A549 (cell line): ENCODE measurements at regions not wholly inside any gene's neighbourhood (a gene's known extent, or its start where the extent isn't known, plus 50 kb on each side); places are given as distances from the start of the nearest gene placed in this dataset.

ENCODE experiments used
- ATAC-seq, 2 experiments: fragments of 200-7000 bp in 1 of 2; fragments of >200 bp in 1 of 2; cut with Nextera tagmentation in 1 of 2; cut with Tn5 transposase in 1 of 2; 3 replicates each; pipeline versions ENCODE4 v1.8.0 to v1.9.1; 2018 to 2020; ENCODE audit warnings: mild to moderate bottlenecking in 1 of 2, moderate library complexity in 1 of 2
- CTCF ChIA-PET: fragments of 300-600 bp; sonication (Branson Sonifier 250); formaldehyde crosslinking; extraction: SDS; loops from one replicate; lab custom pipeline; 2021; ENCODE audit warnings: antibody characterized with exemption, inconsistent platforms; lab: Yijun Ruan, JAX
- POLR2A ChIA-PET: fragments of 350-600 bp; formaldehyde crosslinking; extraction: SDS; loops from one replicate; lab custom pipeline; 2021; ENCODE audit warnings: antibody characterized with exemption, inconsistent platforms; lab: Yijun Ruan, JAX
- DNase-seq, 2 experiments: peaks; one replicate each; pipeline versions ENCODE4 v3.0.0 to v3.0.0-alpha.2; 2011 to 2016; ENCODE audit warnings: low read depth in 1 of 2, low spot score in 1 of 2
- FAIRE-seq: peaks from 2 replicates; lab custom pipeline; 2011; peaks lifted over from hg19 to GRCh38; lab: Jason Lieb, UNC
- H3K27ac ChIP-seq, 2 experiments: fragments of >200 bp; sonication (Bioruptor Twin); formaldehyde crosslinking; 3 replicates each; pipeline ENCODE4 v1.5.1; 2016 to 2017
- H3K4me1 ChIP-seq: fragments of >200 bp; sonication (Bioruptor Twin); formaldehyde crosslinking; 3 replicates; pipeline ENCODE4 v1.6.1; 2016
- H3K4me2 ChIP-seq: fragments of >200 bp; sonication (Bioruptor Twin); formaldehyde crosslinking; 3 replicates; pipeline ENCODE4 v1.6.1; 2016
- H3K4me3 ChIP-seq: fragments of >200 bp; sonication (Bioruptor Twin); formaldehyde crosslinking; 3 replicates; pipeline ENCODE4 v1.5.1; 2016
- H3K9me3 ChIP-seq: fragments of >200 bp; sonication (Bioruptor Twin); formaldehyde crosslinking; 3 replicates; pipeline ENCODE4 v1.6.1; 2016
- BHLHE40 ChIP-seq: IDR thresholded peaks from 2 replicates; pipeline ENCODE4 v1.6.1; 2012; ENCODE audit warnings: low read depth, low read length, inconsistent platforms
- CBX8 ChIP-seq: fragments of 200-600 bp; sonication (generic); IDR thresholded peaks from 2 replicates; pipeline ENCODE4 v1.6.1; 2016
- CTCF ChIP-seq: fragments of >200 bp; sonication (Bioruptor Twin); formaldehyde crosslinking; IDR thresholded peaks from 3 replicates; pipeline ENCODE4 v1.5.1; 2016
- EP300 ChIP-seq, 2 experiments: fragments of >200 bp; sonication (Bioruptor Twin); formaldehyde crosslinking; IDR thresholded peaks; 2 replicates in 1 of 2; 3 replicates in 1 of 2; pipeline ENCODE4 v1.6.1; 2016 to 2017
- FOSB ChIP-seq: fragments of 250-450 bp; sonication (Bioruptor Pico); IDR thresholded peaks from 2 replicates; pipeline ENCODE4 v1.5.0; 2020; ENCODE audit warnings: mild to moderate bottlenecking, moderate library complexity
- GATA3 ChIP-seq: IDR thresholded peaks from 2 replicates; pipeline ENCODE4 v1.6.1; 2012; ENCODE audit warnings: borderline replicate concordance
- HMGXB4 ChIP-seq: fragments of 250-450 bp; sonication (Bioruptor Pico); IDR thresholded peaks from 2 replicates; pipeline ENCODE4 v1.5.0; 2021; ENCODE audit warnings: mild to moderate bottlenecking, moderate library complexity, borderline replicate concordance
- HOXB13 ChIP-seq: fragments of 250-450 bp; sonication (Bioruptor Pico); IDR thresholded peaks from 2 replicates; pipeline ENCODE4 v1.5.0; 2020; ENCODE audit warnings: low read depth, mild to moderate bottlenecking, moderate library complexity
- JUNB ChIP-seq: fragments of >200 bp; sonication (Bioruptor Twin); formaldehyde crosslinking; IDR thresholded peaks from 2 replicates; pipeline ENCODE4 v1.6.1; 2016
- MYC ChIP-seq: IDR thresholded peaks from 2 replicates; pipeline ENCODE4 v1.6.1; 2012; ENCODE audit warnings: mild to moderate bottlenecking, inconsistent platforms, low read length, improper control_type of control experiment, borderline replicate concordance
- NPAS2 ChIP-seq: fragments of 250-450 bp; sonication (Bioruptor Pico); IDR thresholded peaks from 2 replicates; pipeline ENCODE4 v1.8.0; 2022; ENCODE audit warnings: mild to moderate bottlenecking, moderate library complexity, borderline replicate concordance
- NR3C1 ChIP-seq: fragments of >200 bp; sonication (Bioruptor Twin); formaldehyde crosslinking; IDR thresholded peaks from 3 replicates; pipeline ENCODE4 v1.6.1; 2017
- RAD21 ChIP-seq, 2 experiments: fragments of >200 bp in 1 of 2; sonication (Bioruptor Twin) in 1 of 2; formaldehyde crosslinking in 1 of 2; IDR thresholded peaks in 1 of 2; conservative IDR thresholded peaks in 1 of 2; 2 replicates in 1 of 2; 3 replicates in 1 of 2; pipeline ENCODE4 v1.6.1; 2012 to 2018; ENCODE audit warnings: inconsistent platforms in 1 of 2
- RFX5 ChIP-seq: fragments of 450-650 bp; IDR thresholded peaks from 2 replicates; pipeline ENCODE4 v1.7.1; 2014; ENCODE audit warnings: antibody characterized with exemption, mild to moderate bottlenecking, moderate library complexity
- SREBF2 ChIP-seq: fragments of 450-650 bp; IDR thresholded peaks from 2 replicates; pipeline ENCODE4 v1.6.1; 2014; ENCODE audit warnings: mild to moderate bottlenecking, moderate library complexity
- TFCP2L1 ChIP-seq: fragments of 250-450 bp; sonication (Bioruptor Pico); IDR thresholded peaks from 2 replicates; pipeline ENCODE4 v1.5.0; 2021; ENCODE audit warnings: mild to moderate bottlenecking
- ZFP36 ChIP-seq: fragments of 450-650 bp; IDR thresholded peaks from 2 replicates; pipeline ENCODE4 v1.6.1; 2014; ENCODE audit warnings: borderline replicate concordance; ENCODE audit not compliant: partially characterized antibody
- ZSCAN20 ChIP-seq: fragments of 250-450 bp; sonication (Bioruptor Pico); IDR thresholded peaks from 2 replicates; pipeline ENCODE4 v1.8.0; 2022; ENCODE audit warnings: mild to moderate bottlenecking, moderate library complexity
- WGBS: methylation state at CpG from one replicate; pipeline ENCODE4 v1.1.6; 2017; ENCODE audit errors: missing lambda C conversion rate; 5-methylcytosine and 5-hydroxymethylcytosine counted together
- TF ChIP-seq, protein P1 (sequence below): fragments of 200-600 bp; sonication (generic); IDR thresholded peaks from 2 replicates; pipeline ENCODE4 v1.6.1; 2016; ENCODE audit warnings: antibody characterized with exemption, mild to moderate bottlenecking, moderate library complexity
- TF ChIP-seq, protein P2 (sequence below): IDR thresholded peaks from 2 replicates; pipeline ENCODE4 v1.6.1; 2012; ENCODE audit warnings: low read depth, borderline replicate concordance
- TF ChIP-seq, protein P3 (sequence below): fragments of 250-450 bp; sonication (Bioruptor Pico); IDR thresholded peaks from 2 replicates; pipeline ENCODE4 v1.5.0; 2020; ENCODE audit warnings: low read depth, mild to moderate bottlenecking, moderate library complexity
- TF ChIP-seq, protein P4 (sequence below): fragments of >200 bp; sonication (Bioruptor Twin); formaldehyde crosslinking; IDR thresholded peaks from 3 replicates; pipeline ENCODE4 v1.6.1; 2016

DNA sequence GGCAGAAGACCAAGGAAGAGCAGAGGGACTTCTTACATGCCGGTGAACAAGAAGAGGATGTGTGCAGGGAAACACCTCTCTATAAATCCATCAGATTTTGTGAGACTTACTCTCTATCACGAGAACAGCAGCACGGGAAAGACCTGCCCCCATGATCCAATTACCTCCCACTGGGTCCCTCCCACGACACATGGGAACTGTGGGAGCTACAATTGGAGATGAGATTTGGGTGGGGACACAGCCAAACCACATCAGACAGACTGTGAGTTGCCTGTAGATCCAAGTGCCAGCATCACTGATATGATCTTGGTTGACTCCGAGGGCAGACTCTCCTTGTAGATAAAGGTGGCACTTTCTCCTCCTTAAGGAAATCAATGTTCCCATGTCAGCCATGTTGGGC is 414.8 kb upstream of the JARID2 start:
- TF ChIP-seq CTCF, result no peak
- TF ChIP-seq TFCP2L1, result no peak
- TF ChIP-seq MYC, result no peak
- TF ChIP-seq, protein P1, sequence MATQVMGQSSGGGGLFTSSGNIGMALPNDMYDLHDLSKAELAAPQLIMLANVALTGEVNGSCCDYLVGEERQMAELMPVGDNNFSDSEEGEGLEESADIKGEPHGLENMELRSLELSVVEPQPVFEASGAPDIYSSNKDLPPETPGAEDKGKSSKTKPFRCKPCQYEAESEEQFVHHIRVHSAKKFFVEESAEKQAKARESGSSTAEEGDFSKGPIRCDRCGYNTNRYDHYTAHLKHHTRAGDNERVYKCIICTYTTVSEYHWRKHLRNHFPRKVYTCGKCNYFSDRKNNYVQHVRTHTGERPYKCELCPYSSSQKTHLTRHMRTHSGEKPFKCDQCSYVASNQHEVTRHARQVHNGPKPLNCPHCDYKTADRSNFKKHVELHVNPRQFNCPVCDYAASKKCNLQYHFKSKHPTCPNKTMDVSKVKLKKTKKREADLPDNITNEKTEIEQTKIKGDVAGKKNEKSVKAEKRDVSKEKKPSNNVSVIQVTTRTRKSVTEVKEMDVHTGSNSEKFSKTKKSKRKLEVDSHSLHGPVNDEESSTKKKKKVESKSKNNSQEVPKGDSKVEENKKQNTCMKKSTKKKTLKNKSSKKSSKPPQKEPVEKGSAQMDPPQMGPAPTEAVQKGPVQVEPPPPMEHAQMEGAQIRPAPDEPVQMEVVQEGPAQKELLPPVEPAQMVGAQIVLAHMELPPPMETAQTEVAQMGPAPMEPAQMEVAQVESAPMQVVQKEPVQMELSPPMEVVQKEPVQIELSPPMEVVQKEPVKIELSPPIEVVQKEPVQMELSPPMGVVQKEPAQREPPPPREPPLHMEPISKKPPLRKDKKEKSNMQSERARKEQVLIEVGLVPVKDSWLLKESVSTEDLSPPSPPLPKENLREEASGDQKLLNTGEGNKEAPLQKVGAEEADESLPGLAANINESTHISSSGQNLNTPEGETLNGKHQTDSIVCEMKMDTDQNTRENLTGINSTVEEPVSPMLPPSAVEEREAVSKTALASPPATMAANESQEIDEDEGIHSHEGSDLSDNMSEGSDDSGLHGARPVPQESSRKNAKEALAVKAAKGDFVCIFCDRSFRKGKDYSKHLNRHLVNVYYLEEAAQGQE, result no peak
- no peak for TF ChIP-seq SREBF2
- TF ChIP-seq, protein P2, sequence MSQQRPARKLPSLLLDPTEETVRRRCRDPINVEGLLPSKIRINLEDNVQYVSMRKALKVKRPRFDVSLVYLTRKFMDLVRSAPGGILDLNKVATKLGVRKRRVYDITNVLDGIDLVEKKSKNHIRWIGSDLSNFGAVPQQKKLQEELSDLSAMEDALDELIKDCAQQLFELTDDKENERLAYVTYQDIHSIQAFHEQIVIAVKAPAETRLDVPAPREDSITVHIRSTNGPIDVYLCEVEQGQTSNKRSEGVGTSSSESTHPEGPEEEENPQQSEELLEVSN, result no peak
- TF ChIP-seq GATA3, result no peak
- no peak for TF ChIP-seq CBX8
- TF ChIP-seq ZSCAN20 (CRISPR knock-in tag), result no peak
- no peak for TF ChIP-seq BHLHE40
- H3K4me1 ChIP-seq, result no peaks in the 10 kb centered on the region
- 65% methylated on average over 5 of the region's 5 CpGs for WGBS
- CTCF ChIA-PET, result no interaction called here
- no peaks in the 10 kb centered on the region for H3K9me3 ChIP-seq
- H3K27ac ChIP-seq, result no peak overlapping the region
- FAIRE-seq, result no peak
- no peak overlapping the region for H3K4me3 ChIP-seq
- POLR2A ChIA-PET, result no interaction called here
- no peak overlapping the region for H3K4me2 ChIP-seq
- no peak for DNase-seq
- ATAC-seq, result no peak

DNA sequence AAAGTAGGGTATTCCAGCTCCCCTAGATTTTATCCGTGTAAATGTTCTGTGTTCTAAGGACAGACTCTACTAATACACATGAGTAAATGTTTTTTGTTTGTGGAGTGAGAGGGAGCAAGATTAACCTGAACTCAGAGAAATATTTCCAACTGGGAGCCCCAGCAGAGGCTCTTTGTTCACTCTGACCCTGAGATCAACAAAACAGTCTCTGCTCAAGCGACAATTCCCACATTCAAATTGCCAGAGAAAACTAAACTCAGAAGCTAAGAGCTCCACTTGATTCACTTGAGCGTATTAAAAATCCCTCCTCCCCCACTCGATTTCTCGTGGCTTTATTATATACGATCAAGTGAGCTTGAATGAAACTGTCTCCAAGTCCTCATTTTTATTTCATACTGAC is 413.9 kb upstream of the JARID2 start:
- CTCF ChIA-PET, result no interaction called here
- ATAC-seq (no peak), FAIRE-seq (no peak), DNase-seq (no peak)
- Histone ChIP-seq H3K4me3 (no peak overlapping the region), H3K4me2 (no peak overlapping the region), H3K4me1 (no peaks in the 10 kb centered on the region), H3K27ac (no peak overlapping the region), H3K9me3 (no peaks in the 10 kb centered on the region)
- 90% methylated on average over 6 of the region's 6 CpGs for WGBS
- POLR2A ChIA-PET, result no interaction called here
- TF ChIP-seq, protein P1, result no peak
- TF ChIP-seq RAD21 (conservative IDR thresholded peaks at IDR 0.05 in 1 of 2, IDR thresholded peaks at IDR 0.05 in 1 of 2) (no peak), SREBF2 (no peak), JUNB (no peak), HOXB13 (CRISPR knock-in tag) (no peak), HMGXB4 (no peak), MYC (no peak), RFX5 (no peak), FOSB (CRISPR knock-in tag) (no peak), ZFP36 (no peak), NR3C1 (no peak), EP300 (IDR thresholded peaks at IDR 0.05) (no peak), NPAS2 (CRISPR knock-in tag) (no peak)
- TF ChIP-seq, protein P3, sequence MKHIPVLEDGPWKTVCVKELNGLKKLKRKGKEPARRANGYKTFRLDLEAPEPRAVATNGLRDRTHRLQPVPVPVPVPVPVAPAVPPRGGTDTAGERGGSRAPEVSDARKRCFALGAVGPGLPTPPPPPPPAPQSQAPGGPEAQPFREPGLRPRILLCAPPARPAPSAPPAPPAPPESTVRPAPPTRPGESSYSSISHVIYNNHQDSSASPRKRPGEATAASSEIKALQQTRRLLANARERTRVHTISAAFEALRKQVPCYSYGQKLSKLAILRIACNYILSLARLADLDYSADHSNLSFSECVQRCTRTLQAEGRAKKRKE (CRISPR knock-in tag), result no peak
- TF ChIP-seq, protein P2, result no peak
- TF ChIP-seq, protein P4, sequence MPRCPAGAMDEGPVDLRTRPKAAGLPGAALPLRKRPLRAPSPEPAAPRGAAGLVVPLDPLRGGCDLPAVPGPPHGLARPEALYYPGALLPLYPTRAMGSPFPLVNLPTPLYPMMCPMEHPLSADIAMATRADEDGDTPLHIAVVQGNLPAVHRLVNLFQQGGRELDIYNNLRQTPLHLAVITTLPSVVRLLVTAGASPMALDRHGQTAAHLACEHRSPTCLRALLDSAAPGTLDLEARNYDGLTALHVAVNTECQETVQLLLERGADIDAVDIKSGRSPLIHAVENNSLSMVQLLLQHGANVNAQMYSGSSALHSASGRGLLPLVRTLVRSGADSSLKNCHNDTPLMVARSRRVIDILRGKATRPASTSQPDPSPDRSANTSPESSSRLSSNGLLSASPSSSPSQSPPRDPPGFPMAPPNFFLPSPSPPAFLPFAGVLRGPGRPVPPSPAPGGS, result no peak
